Stimulated activated CD8-positive, alpha-beta memory T cell treated with anti-CD3 and anti-CD28 coated beads, Interleukin-15, amount 100 ng/mL, for 4 hours (primary cell): ENCODE measurements at regions not wholly inside any gene's neighbourhood (a gene's known extent, or its start where the extent isn't known, plus 50 kb on each side); places are given as distances from the start of the nearest gene placed in this dataset.
"Not testable (repeated sequence)": the region's sequence is repeated elsewhere in the genome, so short reads cannot be mapped to it uniquely, and the experiment has no call there.

ENCODE experiments used
- DNase-seq, 2 donors: peaks; one replicate each; pipeline ENCODE4 v3.0.0-alpha.2; 2020; ENCODE audit warnings: low read depth in 2 of 2

GRCh38 chr15:45810201-45810600 is 175.4 kb downstream of the SQOR start:
- no peak for DNase-seq

GRCh38 chr15:45812200-45812599 is 177.4 kb downstream of the SQOR start:
- no peak for DNase-seq

- DNase-seq: not testable (repeated sequence)
These were observed 182.7 kb downstream of the SQOR start for GRCh38 chr15:45817578-45817977.

GRCh38 chr15:45821390-45821789 is 186.6 kb downstream of the SQOR start:
- DNase-seq: no peak

- not testable (repeated sequence) for DNase-seq
These were observed 188.1 kb downstream of the SQOR start for GRCh38 chr15:45822968-45823367.

- DNase-seq: no peak
These were observed 192.4 kb downstream of the SQOR start for GRCh38 chr15:45827275-45827674.

- no peak for DNase-seq
These were observed 192.9 kb downstream of the SQOR start for GRCh38 chr15:45827766-45828165.

- DNase-seq: no peak
These were observed 194.7 kb downstream of the SQOR start for GRCh38 chr15:45829336-45830153.

- no peak for DNase-seq
These were observed 197.0 kb downstream of the SQOR start for GRCh38 chr15:45831787-45832186.

GRCh38 chr15:45834622-45835021 is 199.8 kb downstream of the SQOR start:
- DNase-seq: no peak

- DNase-seq: no peak
These were observed 207.3 kb downstream of the SQOR start for GRCh38 chr15:45842151-45842550.

- no peak for DNase-seq
These were observed 212.8 kb downstream of the SQOR start for GRCh38 chr15:45847645-45848044.

- DNase-seq: no peak
These were observed 214.3 kb downstream of the SQOR start for GRCh38 chr15:45849136-45849535.

- no peak for DNase-seq
These were observed 219.8 kb downstream of the SQOR start for GRCh38 chr15:45854455-45855202.

GRCh38 chr15:45855210-45855906 is 220.5 kb downstream of the SQOR start:
- DNase-seq: no peak

GRCh38 chr15:45855907-45856579 is 221.2 kb downstream of the SQOR start:
- no peak for DNase-seq

- DNase-seq: no peak
These were observed 222.5 kb downstream of the SQOR start for GRCh38 chr15:45857291-45857690.

- DNase-seq: no peak
These were observed 223.7 kb downstream of the SQOR start for GRCh38 chr15:45858491-45858890.

- DNase-seq: no peak
These were observed 227.2 kb downstream of the SQOR start for GRCh38 chr15:45862034-45862433.

- no peak for DNase-seq
These were observed 229.2 kb downstream of the SQOR start for GRCh38 chr15:45863881-45864580.

GRCh38 chr15:45866616-45867015 is 231.8 kb downstream of the SQOR start:
- no peak for DNase-seq
